PC-9 (cell line): ENCODE measurements at regions not wholly inside any gene's neighbourhood (a gene's known extent, or its start where the extent isn't known, plus 50 kb on each side); places are given as distances from the start of the nearest gene placed in this dataset.

ENCODE experiments used
- BruUV-seq: library from RNA; stranded (reverse); fragments of 400-500 nt; replicated peaks from 2 replicates; lab custom pipeline; 2021; lab: Mats Ljungman, UMichigan
- CTCF ChIA-PET: fragments of 300-600 bp; sonication (Branson Sonifier 250); formaldehyde crosslinking; loops from one replicate; lab custom pipeline; 2022; ENCODE audit warnings: antibody characterized with exemption; lab: Charles Lee
- POLR2A ChIA-PET: fragments of 300-600 bp; sonication (Branson Sonifier 250); formaldehyde crosslinking; loops from one replicate; lab custom pipeline; 2022; ENCODE audit warnings: antibody characterized with exemption; ENCODE audit not compliant: unreplicated experiment; lab: Charles Lee
- DNase-seq, 2 experiments: peaks; one replicate each; pipeline versions ENCODE4 v3.0.0 to v3.0.0-alpha.2; 2015 to 2022; ENCODE audit warnings: mixed read lengths in 1 of 2
- H2AFZ ChIP-seq: fragments of 200-600 bp; sonication (generic); 2 replicates; pipeline ENCODE4 v1.8.1; 2017; ENCODE audit warnings: antibody characterized with exemption
- H3F3A ChIP-seq: fragments of 200-600 bp; sonication (generic); 2 replicates; pipeline ENCODE4 v1.8.1; 2017; ENCODE audit warnings: antibody characterized with exemption, mild to moderate bottlenecking, low read depth; ENCODE audit not compliant: insufficient read depth
- H3K27ac ChIP-seq: fragments of 200-600 bp; sonication (generic); 2 replicates; pipeline ENCODE4 v1.6.1; 2016; ENCODE audit warnings: mixed run types
- H3K27me3 ChIP-seq: fragments of 200-600 bp; sonication (generic); 2 replicates; pipeline ENCODE4 v1.6.1; 2016; ENCODE audit warnings: low read depth, mixed run types; ENCODE audit not compliant: insufficient read depth
- H3K36me3 ChIP-seq: fragments of 200-600 bp; sonication (generic); 2 replicates; pipeline ENCODE4 v1.6.1; 2016; ENCODE audit warnings: low read depth, mixed run types
- H3K4me1 ChIP-seq: fragments of 200-600 bp; sonication (generic); replicated peaks from 2 replicates; pipeline ENCODE4 v1.6.1; 2016; ENCODE audit warnings: mixed run types; ENCODE audit not compliant: insufficient read depth
- H3K4me2 ChIP-seq: fragments of 200-600 bp; sonication (generic); 2 replicates; pipeline ENCODE4 v1.6.1; 2017; ENCODE audit warnings: mixed run types
- H3K4me3 ChIP-seq: fragments of 200-600 bp; sonication (generic); 2 replicates; pipeline ENCODE4 v1.6.1; 2016; ENCODE audit warnings: mixed run types
- H3K79me2 ChIP-seq: fragments of 200-600 bp; sonication (generic); 2 replicates; pipeline ENCODE4 v1.6.1; 2017; ENCODE audit warnings: low read depth, mixed run types
- H3K9me2 ChIP-seq: fragments of 200-600 bp; sonication (generic); 2 replicates; pipeline ENCODE4 v1.8.1; 2017; ENCODE audit warnings: mild to moderate bottlenecking; ENCODE audit not compliant: insufficient read depth
- H3K9me3 ChIP-seq: fragments of 200-600 bp; sonication (generic); 2 replicates; pipeline ENCODE4 v1.8.1; 2016; ENCODE audit warnings: low read depth; ENCODE audit not compliant: insufficient read depth
- H4K20me1 ChIP-seq: fragments of 200-600 bp; sonication (generic); 2 replicates; pipeline ENCODE4 v1.8.1; 2017; ENCODE audit not compliant: insufficient read depth
- CTCF ChIP-seq: fragments of 200-600 bp; sonication (generic); conservative IDR thresholded peaks from 2 replicates; pipeline ENCODE4 v1.6.1; 2017; ENCODE audit warnings: mixed run types, antibody characterized with exemption, mild to moderate bottlenecking, moderate library complexity
- EZH2 ChIP-seq: fragments of 200-600 bp; sonication (generic); IDR thresholded peaks from 2 replicates; pipeline ENCODE4 v1.8.0; 2017; ENCODE audit warnings: antibody characterized with exemption, low read depth
- intact Hi-C: fragments of 100-400 bp; cut with micrococcal nuclease; formaldehyde crosslinking; loops from one replicate; pipeline ENCODE4 v1.10.0; 2022; ENCODE audit not compliant: unreplicated experiment

GRCh38 chrX:112961981-112962380 lies 121.3 kb upstream of the AMOT start:
- peaks cover 56% of the 10 kb centered on the region for H3K4me1 ChIP-seq
- TF ChIP-seq EZH2 = no peak
- no peak for TF ChIP-seq CTCF
- no peaks in the 10 kb centered on the region for H3K27me3 ChIP-seq
- POLR2A ChIA-PET = interaction anchor here (0.6 kb wide), 1 partner anchor 88 kb away, joined by 3 read pairs; no protein-coding TSS in a partner anchor
- peak; percentile 66 to 94 for DNase-seq
- H3K4me3 ChIP-seq = no peak overlapping the region
- H3K9me3 ChIP-seq = 0 out of 2 replicates have a peak, but pooled peaks cover 5% of the 10 kb centered on the region
- no peaks in the 10 kb centered on the region for H3K79me2 ChIP-seq
- peak overlapping the region; percentile 94 for H3K27ac ChIP-seq
- no peak overlapping the region; the same call in 1 of the 2 replicates for H2AFZ ChIP-seq
- H3K36me3 ChIP-seq = no peaks in the 10 kb centered on the region
- intact Hi-C loops = loop anchor here (1.0 kb wide), 1 partner anchor 142 kb away; no protein-coding TSS in a partner anchor
- H3K4me2 ChIP-seq = peak overlapping the region; percentile 62
- peaks cover 37% of the 10 kb centered on the region for H3F3A ChIP-seq
- H4K20me1 ChIP-seq = no peaks in the 10 kb centered on the region
- no peaks in the 10 kb centered on the region for H3K9me2 ChIP-seq
- BruUV-seq = no TSS peak
- CTCF ChIA-PET = no interaction called here

GRCh38 chrX:112947981-112948615 lies 107.5 kb upstream of the AMOT start:
- intact Hi-C loops = loop anchor here (2.0 to 10.0 kb wide), 2 partner anchors 19 to 303 kb away; no protein-coding TSS in a partner anchor
- Histone ChIP-seq H3K4me3 (no peak overlapping the region), H2AFZ (no peak overlapping the region), H3K27me3 (no peaks in the 10 kb centered on the region), H4K20me1 (no peaks in the 10 kb centered on the region), H3K4me2 (0 out of 2 replicates have a peak overlapping the region, but pooled peaks have one; percentile 10), H3K27ac (peak overlapping the region; percentile 36), H3K4me1 (peaks cover 18% of the 10 kb centered on the region), H3K9me2 (0 out of 2 replicates have a peak, but pooled peaks cover 6% of the 10 kb centered on the region), H3K36me3 (no peaks in the 10 kb centered on the region), H3K9me3 (no peaks in the 10 kb centered on the region), H3K79me2 (no peaks in the 10 kb centered on the region), H3F3A (no peaks in the 10 kb centered on the region)
- ChIA-PET CTCF (no interaction called here), POLR2A (no interaction called here)
- DNase-seq = peak in 1 of 2 experiments; percentile 57
- no peak for TF ChIP-seq EZH2
- TF ChIP-seq CTCF = no peak
- no TSS peak for BruUV-seq

GRCh38 chrX:112946227-112946626 lies 105.6 kb upstream of the AMOT start:
- Histone ChIP-seq H3K9me2 (0 out of 2 replicates have a peak, but pooled peaks cover 6% of the 10 kb centered on the region), H4K20me1 (no peaks in the 10 kb centered on the region), H3K27ac (no peak overlapping the region), H3K4me2 (no peak overlapping the region), H3K27me3 (no peaks in the 10 kb centered on the region), H3K4me3 (no peak overlapping the region), H3K79me2 (no peaks in the 10 kb centered on the region), H3F3A (no peaks in the 10 kb centered on the region), H3K36me3 (no peaks in the 10 kb centered on the region), H2AFZ (no peak overlapping the region), H3K4me1 (peaks cover 13% of the 10 kb centered on the region), H3K9me3 (no peaks in the 10 kb centered on the region)
- TF ChIP-seq CTCF (no peak), EZH2 (no peak)
- intact Hi-C loops = loop anchor here (10.0 kb wide), 1 partner anchor 301 kb away; no protein-coding TSS in a partner anchor
- no peak for DNase-seq
- BruUV-seq = no TSS peak
- ChIA-PET CTCF (no interaction called here), POLR2A (no interaction called here)
